ENCODE measurements at regions not wholly inside any gene's neighbourhood (a gene's known extent, or its start where the extent isn't known, plus 50 kb on each side); places are given as distances from the start of the nearest gene placed in this dataset.

DNA sequence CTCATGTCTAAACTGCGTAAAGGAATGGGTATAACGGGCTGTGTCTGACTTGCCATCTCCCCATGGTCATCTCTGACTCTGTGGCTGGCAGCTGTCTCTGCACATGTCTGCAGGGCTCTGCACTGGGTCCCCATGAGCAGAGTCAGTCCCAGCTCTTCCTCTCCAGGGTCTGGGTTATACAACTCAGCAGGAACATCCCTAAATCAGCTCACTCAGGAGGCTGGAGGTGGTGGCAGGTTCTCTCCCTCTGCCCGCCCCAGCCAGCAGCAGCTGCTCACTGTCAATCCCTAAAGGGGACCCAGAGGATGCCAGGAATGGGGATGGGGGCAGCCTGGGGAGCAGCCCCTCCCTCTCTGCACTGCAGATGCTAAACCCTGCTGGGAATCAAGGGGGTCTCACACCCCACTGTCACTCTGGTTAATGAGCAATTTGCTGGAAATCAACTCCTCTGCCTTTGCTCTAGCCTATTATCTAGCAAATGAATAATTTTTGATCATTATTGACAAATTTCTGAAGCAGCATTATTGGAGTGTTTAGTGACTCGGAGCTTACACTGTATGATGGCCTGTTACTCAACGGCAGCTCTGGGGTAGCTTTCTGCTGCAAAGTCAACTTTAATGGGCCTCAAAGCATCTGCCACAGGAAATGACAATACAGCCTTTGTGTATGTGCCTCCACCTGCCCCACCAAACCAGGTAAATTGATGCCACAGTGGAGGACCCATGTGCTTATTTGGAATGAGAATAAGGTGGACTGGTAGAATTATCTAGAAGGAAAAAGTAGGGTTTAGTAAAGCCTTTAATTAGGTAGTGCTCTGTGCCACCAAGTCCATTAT, 55.7 kb upstream of the SHANK2 start:
- DNase-seq, result no peak

DNA sequence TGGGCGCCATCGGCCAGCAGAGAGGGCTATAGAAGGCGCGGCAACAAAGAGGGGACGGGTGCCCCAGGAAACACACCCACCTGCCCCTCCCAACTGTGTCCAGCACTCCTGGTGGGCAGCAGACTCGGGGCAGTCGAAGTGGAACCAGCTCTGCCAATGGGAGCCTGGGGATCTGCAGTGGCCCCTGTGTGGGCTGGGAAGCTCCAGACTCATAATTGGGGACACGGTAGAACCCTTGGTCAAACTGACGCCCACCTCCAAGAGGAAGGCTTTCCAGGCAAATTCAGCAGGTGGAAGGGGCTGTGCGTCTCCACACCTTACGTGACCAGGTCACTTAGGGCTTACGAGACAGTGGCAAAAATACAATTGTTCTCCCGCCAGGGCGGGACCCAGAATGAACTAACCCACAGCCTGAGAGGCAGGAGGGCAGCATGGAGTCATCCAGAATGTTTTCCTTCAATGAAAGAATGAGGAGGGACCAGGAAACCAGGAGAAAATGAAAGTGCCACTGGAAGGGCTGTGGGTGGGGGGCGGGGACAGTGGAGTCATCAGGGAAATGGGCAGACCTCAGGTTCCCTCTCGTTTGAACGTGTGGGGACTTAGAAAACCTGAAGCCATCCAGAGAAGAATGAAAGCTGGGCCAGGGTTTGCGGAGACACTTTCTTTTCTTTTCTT, 53.2 kb upstream of the SHANK2 start:
- no peak for DNase-seq

DNA sequence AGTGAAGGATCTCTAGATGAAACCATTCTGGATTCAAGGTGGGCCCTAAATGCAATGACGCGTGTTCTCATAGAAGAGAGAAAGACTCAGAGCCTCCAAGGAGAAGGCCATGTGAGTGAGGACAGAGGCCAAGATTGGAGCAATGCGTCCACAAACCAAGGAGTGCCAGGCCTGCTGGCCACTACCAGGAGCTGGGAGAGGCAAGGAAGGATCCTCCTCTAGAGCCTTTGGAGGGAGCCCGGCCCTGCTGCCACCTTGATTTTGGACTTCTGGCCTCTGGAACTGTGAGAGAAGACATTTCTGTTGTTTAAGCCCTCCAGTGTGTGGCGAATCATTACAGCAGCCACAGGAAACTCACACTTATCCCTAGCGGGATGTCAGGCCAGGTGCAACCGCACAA, 52.7 kb upstream of the SHANK2 start:
- DNase-seq, result no peak

DNA sequence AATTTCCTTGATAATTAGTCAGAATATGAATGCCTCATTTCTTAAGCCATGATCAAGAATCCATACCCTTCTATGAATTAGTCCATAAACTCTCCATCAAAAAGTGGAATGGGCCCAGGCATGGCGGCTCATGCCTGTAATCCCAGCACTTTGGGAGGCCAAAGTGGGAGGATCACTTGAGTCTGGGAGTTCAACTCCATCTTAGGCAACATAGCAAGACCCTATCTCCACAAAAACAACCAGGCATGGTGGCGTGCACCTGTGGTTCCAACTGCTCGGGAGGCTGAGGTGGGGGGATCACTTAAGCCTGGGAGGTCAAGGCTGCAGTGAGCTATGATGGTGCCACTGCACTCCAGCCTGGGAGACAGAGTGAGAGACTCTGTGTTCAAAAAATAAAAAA, 52.1 kb upstream of the SHANK2 start:
- no peak for DNase-seq

DNA sequence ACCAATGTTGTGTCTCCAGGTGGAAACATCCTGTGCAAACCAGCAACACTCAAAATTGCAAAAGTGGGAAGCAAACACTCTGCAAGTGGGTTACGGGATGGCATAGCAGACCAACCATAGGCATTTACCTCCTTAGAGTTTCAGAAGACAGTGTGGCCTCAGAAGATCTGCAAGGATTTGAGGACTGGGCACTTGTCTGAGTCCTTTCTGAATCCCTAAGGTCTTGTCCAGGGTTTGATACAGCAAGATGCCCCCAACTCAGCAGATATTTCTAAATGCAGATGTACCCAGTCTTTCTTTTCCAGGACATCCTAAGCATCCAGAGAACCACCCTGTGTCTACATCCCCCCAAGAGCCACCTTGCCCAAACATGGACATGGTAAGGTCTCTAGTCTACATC, 51.7 kb upstream of the SHANK2 start:
- no peak for DNase-seq

DNA sequence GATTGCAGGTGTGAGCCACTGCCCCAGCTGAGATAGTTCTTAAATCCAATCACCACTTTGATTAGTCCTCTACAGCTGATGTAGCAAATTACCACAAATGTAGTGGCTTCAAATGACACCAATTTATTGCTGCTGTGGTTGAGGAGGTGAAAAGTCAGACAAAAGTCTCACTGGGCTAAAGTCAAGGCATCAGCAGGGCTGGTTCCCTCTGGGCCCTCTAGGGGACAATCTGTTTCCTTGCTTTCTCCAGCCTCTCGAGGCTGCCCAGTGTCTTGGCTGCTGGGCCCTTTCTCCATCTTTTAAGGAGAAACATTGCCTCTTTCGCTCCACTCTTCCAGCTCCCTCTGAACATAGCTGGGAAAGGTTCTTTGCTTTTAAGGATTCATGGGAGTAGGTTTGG, 50.5 kb upstream of the SHANK2 start:
- no peak for DNase-seq

DNA sequence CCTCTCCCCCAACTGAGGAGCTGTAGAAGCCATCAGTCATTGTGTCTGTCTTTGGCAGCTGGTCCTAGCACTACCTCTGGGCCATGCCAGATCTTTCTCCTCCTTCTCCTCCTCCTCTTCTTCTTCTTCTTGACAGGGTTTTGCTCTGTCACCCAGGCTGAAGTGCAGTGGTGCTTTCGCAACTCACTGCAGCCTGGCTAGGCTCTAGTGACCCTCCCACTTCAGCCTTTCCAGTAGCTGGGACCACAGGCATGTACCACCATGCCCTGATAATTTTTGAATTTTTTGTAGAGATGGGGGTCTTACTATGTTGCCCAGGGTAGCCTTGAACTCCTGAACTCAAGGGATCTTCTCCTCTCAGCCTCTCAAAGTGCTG, 50.1 kb upstream of the SHANK2 start:
- no peak for DNase-seq

Data from hematopoietic multipotent progenitor cell treated with erythropoietin and hydrocortisone succinate and interleukin-3 and kit ligand, for 6 days (in vitro differentiated cells).